Stromal cell of bone marrow (primary cell): ENCODE measurements at regions not wholly inside any gene's neighbourhood (a gene's known extent, or its start where the extent isn't known, plus 50 kb on each side); places are given as distances from the start of the nearest gene placed in this dataset.

Source experiments
- DNase-seq: peaks from one replicate; pipeline ENCODE4 v3.0.0-alpha.2; 2012; ENCODE audit warnings: low read depth

GRCh38 chr5:53219174-53219573 is 109.6 kb upstream of the MOCS2 start:
- no peak for DNase-seq

- no peak for DNase-seq
Measured at GRCh38 chr5:53219610-53220009, 110.1 kb upstream of the MOCS2 start.

- DNase-seq = no peak
Measured at GRCh38 chr5:53233645-53234405, 124.3 kb upstream of the MOCS2 start.

- no peak for DNase-seq
Measured at GRCh38 chr5:53236683-53237082, 127.1 kb upstream of the MOCS2 start.

- no peak for DNase-seq
Measured at GRCh38 chr5:53237876-53238275, 128.3 kb upstream of the MOCS2 start.

- peak; percentile 38 for DNase-seq
Measured at GRCh38 chr5:53239301-53239990, 129.9 kb upstream of the MOCS2 start.

- no peak for DNase-seq
Measured at GRCh38 chr5:53240661-53241060, 131.1 kb upstream of the MOCS2 start.

GRCh38 chr5:53241572-53241971 is 132.0 kb upstream of the MOCS2 start:
- DNase-seq = no peak

GRCh38 chr5:53243403-53243802 is 133.8 kb upstream of the MOCS2 start:
- no peak for DNase-seq

GRCh38 chr5:53246042-53246836 is 136.7 kb upstream of the MOCS2 start:
- peak; percentile 49 for DNase-seq

- DNase-seq = peak; percentile 92
Measured at GRCh38 chr5:53249529-53250200, 140.1 kb upstream of the MOCS2 start.

- DNase-seq = no peak
Measured at GRCh38 chr5:53250201-53250550, 140.6 kb upstream of the MOCS2 start.

- no peak for DNase-seq
Measured at GRCh38 chr5:53253421-53253871, 143.9 kb upstream of the MOCS2 start.

GRCh38 chr5:53256746-53257145 is 147.2 kb upstream of the MOCS2 start:
- no peak for DNase-seq

GRCh38 chr5:53257806-53258373 is 148.3 kb upstream of the MOCS2 start:
- DNase-seq = no peak

GRCh38 chr5:53259176-53259575 is 149.6 kb upstream of the MOCS2 start:
- no peak for DNase-seq

- DNase-seq = no peak
Measured at GRCh38 chr5:53260446-53260845, 150.9 kb upstream of the MOCS2 start.

- no peak for DNase-seq
Measured at GRCh38 chr5:53261245-53261644, 151.7 kb upstream of the MOCS2 start.

- DNase-seq = peak; percentile 40
Measured at GRCh38 chr5:53262348-53262970, 152.9 kb upstream of the MOCS2 start.

GRCh38 chr5:53263151-53263550 is 153.6 kb upstream of the MOCS2 start:
- no peak for DNase-seq

GRCh38 chr5:53265043-53265442 is 155.5 kb upstream of the MOCS2 start:
- no peak for DNase-seq
